GM19452 (cell line): ENCODE measurements at regions not wholly inside any gene's neighbourhood (a gene's known extent, or its start where the extent isn't known, plus 50 kb on each side); places are given as distances from the start of the nearest gene placed in this dataset.

Experiments used
- ATAC-seq: cut with Tn5 transposase; IDR thresholded peaks from one replicate; pipeline ENCODE4 v1.9.1; 2021; ENCODE audit not compliant: unreplicated experiment

DNA sequence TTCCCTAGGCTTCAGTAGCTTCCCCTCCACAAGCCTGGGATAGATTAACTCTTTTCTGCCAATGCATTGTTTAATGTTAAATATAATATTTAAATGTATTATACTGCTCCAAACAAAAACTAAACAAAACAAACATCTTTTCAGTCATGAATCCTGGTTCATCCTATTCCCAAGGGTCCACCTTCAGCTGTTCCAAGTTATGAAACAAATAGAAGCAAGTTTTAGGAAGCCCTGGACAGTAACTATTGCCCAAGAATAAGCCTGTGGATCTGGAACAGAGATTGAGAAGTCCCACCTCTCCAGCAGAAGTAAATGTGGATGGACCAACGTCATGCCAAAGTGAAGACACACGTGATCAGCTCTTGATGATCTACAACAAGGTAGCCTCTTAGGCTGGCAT lies 408.1 kb downstream of the SETD4 start:
- ATAC-seq: no peak

DNA sequence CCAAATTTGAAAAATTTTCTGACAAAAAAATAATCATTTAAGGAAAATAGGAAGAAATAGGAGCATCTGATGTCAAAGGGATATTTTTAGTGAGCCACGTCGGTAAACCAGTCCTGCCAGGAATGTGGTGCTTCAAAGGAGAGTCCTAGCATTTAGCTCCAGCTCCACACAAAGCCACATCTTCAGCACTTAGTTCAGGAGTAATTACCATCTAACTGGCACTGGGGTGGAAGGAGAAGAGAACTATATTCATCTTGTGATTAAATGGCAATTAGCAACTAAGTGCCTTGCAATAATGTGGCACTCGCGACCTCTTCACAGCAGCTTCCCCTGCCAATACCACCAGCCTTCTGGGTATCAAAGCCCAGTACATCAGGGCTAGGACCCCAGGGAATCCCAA lies 409.1 kb downstream of the SETD4 start:
- no peak for ATAC-seq

DNA sequence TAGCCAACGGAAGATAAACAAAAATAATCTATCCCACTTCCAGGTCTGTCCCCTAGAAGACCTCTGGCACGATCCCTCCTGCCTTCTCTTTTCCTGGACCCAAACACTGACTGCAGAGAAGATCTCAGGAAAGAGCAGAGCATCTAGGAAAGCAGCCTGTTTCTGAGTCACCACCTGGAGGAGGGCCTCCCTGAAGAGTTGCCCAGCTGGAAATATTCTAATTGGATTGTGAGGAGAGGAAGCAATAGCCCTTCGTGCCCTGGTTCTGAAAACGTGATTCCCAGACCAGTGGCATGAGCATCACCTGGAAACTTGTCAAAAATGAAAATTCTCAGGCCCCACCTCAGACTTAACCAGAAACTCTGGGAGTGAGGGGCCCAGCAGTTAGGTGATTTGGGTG lies 411.1 kb downstream of the SETD4 start:
- no peak for ATAC-seq

DNA sequence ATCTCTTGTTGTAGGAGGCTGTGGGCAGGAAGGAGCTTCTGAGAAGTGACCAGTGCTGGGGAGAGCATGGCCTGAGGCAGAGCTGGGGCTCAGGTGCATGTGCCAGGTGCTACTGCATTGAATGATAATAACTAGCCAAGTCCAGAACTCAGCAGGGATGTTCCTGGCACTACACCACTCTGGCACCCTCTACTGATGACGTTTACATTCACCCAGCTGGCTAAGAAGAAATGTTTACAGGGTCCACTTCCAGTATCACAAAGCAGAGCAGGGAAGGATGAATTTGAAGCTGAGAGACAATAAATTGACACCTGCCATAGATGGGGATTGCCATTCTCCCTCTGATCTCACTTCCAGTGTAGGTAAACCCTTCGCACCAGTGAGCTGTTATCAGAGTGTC lies 411.8 kb downstream of the SETD4 start:
- ATAC-seq: no peak

DNA sequence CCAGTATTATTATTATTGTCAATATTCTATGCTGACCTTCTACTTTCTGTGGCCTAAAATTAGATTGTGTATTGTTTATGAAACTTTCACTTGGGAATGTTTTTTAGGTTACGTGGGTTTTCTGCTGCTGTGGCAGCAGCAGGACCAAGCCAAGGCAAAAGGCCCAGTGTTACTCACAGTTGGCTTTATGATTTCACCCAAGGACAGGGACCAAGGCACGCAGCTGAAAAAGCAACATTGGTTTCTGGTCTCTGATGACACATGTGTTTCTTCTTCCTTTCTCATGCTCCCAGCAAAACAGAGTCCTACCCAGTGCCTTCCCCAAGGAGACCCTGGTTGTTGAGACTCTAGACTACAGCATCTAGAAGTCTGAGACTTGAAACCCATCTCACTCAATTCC lies 413.7 kb downstream of the SETD4 start:
- no peak for ATAC-seq

DNA sequence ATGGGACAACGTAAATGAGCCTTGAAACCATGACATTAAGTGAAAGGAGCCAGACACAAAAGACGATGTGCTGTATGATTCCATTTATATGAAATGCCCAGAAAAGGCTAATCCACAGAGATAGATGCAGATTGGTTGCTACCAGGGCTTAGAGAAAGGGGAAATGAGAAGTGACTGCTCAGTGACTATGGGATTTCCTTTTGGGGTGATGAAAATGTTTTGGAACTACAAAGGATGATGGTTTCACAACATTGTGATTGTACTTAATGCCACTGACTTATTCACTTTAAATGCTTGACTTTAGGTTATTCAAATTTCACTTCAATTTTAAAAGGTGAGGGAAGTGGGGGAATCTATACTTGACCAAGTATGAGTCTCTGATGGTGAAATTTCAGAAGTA lies 414.3 kb downstream of the SETD4 start:
- ATAC-seq: no peak

DNA sequence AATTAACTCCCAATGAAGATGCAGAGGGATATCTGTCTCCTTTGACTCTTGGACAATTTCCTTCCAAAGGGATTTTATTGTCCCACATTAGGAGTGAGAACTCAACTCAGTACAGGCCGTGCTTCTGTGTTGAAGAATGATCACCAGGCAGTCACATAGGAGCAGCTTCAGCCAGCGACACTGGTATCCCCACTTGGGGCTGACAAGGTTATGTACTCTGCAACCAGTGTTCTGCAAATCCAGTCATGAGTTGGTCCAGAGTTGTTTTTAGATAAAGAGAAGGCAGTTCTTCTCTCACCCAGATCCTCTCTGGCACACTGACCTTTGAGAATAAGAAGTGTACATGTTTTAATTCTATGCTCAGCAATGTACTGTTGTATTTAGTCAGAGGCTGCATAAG lies 415.8 kb downstream of the SETD4 start:
- no peak for ATAC-seq

DNA sequence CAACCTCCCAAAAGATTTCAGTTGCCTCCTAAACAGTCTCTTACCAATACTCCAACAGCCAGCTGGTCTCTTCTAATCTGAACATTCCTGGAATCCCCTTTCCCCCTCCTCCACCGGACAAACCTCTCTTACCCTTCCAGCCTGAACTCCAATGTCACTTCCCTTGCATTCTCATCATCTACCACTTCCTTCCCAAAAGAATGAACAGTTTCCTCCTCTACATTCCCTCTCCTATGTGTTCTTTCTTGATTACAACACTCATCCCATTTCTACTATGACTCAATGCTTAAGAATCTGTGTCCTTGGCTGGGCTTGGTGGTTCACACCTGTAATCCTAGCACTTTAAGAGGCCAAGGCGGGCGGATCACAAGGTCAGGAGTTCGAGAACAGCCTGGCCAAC lies 417.1 kb downstream of the SETD4 start:
- no peak for ATAC-seq

DNA sequence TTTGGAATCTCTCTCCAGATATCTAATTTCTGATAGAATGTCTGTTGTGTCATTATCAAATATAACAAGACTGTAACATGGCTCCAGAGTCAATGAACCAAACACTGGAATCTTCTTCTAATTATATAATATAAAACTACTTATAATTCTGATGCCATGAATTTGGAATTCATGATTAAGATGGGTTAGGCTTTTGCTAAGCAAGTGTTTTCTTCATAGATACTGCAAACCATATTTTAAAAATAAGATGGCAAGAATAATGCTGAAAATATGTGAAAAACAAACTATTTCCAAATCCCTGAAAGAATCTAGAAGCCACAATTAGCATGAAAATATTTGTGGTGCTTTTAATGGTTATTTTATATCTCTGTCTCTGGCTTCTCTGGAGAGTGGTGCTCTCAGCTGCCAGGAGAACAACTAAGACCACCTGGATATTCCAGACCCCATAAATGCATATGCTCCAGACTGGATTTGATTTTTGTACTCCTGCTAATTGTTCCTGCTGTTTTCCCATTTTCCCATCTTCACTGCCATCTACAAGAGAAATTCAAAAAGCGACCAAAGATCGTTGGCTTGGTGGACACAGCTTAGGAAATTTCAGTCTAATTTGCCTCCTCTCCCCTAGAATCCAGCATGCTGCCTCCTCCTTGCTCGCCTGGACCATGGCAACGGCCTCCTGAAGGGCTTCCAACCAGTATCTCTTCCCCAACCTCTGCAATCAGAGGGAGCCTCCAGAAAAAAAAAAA lies 418.9 kb downstream of the SETD4 start:
- no peak for ATAC-seq

DNA sequence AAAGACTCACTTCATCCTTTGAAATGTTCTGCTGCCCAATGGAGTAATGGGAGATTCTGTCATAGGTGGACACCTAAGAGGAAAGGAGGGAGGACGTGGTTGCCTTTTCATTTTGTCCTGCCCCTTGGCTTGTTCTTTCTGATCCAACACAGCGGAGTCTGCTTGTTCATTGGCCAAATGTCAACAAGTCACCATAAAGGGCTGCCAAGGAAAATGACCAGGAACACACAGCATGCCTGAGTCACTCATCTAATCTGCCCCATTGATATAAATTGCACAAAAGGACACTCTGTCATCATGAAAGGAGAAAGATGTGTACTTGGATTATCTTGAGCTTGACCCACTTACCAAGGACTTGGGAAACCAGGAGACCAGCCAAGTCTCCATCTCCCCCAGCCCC lies 422.9 kb downstream of the SETD4 start:
- no peak for ATAC-seq

DNA sequence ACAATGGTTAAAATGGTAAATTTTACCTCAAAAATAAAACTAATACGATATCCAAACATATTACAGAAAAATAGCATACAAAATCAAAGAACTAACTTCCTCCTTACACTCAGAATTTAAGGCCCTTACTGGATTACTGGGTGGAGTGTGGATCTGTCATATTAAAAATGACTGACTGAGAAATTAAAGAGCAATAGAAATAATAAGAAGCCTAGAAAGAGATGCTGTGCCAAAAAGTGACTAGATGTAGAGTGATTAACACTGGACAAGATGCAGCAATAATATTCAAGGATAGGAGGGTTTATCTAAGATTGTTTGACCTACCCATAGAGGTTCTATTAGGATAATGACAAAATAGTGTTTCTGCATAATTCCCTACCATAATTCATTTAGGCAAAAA lies 424.3 kb downstream of the SETD4 start:
- ATAC-seq: no peak

DNA sequence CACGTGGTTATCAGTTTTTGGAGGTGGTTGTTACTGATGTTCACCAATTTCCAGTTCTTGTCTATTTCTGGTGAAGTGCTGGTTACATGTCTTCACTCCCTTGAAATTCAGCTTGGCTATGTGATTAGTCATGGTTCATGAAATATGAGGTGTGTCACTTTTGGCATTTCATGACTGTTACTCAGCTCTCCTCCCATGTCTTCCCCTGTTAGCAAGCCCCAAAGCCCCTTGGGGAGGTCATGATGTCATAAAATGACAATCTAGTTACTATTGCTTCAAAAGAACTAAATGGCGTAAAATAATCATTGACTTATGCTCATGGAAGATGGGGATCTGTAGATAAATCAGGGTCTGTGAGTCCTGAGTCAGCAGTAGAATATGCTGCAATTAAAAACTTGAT lies 425.1 kb downstream of the SETD4 start:
- ATAC-seq: no peak

DNA sequence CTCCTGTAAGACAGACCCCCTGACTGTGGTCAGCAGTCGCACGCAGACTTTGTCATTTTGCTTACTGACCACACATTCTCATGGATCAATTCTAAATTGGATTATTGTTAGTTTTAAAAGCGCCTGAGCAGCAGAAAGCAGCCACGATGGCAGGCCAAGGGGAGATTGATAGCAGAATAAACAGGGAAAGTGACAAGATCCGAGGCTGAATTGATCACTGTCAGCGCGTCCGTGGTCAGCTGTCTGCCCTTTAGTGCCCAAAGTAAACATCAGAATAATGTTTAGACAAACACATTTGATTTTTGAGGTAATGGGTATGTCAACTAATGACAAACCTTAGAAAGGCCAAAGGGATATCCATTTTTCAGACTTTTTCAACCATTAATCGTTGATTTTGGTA lies 426.8 kb downstream of the SETD4 start:
- ATAC-seq: no peak

DNA sequence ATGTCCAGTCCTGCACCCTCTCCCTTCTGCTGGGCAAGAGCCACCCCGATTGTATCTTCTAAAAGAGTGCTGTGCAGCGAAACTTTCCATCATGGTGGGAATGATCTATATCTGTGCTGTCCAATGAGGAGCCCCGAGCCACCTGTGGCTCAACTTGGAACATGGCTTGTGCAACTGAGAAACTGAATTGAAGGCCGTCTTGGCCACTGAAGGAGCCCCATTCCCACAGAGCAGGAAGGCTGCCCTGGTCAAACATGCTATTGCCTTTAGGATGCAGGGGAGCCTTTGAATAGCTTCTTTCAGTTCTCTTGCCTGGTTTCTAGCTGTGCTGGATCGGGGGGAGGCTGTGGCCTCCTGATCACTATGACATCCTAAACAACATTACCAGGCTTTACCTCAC lies 427.6 kb downstream of the SETD4 start:
- ATAC-seq: no peak

DNA sequence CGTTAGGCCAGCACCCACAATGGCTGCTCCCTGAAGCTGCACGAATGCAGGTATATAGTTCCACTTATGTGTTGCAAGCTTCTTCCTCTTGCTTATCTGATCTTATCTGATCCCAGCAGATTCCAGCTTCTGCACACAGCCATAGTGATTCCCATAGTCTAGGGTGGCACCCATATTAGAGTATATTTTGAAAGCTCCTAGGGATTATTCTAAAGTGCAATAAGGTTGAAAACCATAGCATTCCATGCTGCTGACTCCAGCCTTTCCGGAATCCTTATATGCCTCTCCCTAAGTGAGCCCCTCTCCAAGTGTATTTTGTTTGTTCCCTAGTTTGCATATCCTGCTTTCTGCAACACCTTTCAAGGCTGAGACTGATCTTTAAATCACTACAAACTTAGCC lies 432.0 kb downstream of the SETD4 start:
- no peak for ATAC-seq

DNA sequence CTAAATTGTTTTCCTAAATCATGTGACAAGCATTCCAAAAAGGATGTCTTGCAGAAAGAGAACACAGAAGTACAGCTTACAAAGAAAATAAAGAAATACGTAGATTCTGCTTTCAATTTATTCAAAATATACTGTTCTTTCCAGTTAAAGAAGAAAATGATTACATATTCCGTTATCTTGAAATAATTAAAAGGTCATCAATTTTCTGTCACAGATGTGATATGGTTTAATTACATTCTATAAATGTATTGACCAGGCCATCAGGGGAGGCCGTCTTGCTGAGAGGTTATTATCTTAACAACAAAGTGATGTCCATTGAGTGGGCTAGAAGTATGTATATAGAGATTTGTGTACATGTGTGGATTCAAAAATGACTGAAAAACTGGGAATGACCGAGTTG lies 432.9 kb downstream of the SETD4 start:
- no peak for ATAC-seq

DNA sequence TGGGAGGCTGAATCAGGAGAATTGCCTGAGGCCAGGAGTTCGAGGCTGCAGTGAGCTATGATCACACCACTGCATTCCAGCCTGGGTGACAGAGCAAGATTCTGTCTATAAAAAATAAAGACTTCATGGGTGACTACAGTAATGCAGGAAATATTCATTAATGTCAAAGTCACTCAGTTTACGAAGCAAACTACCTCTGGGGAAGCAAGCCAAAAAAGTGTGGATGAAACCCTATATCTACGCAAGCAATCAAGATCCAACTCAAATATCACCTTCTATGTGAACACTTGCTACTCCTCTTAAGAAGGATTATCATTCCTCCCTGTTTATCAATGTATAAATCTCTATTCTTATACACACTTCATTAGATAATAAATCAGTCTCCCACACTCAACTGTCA lies 434.8 kb downstream of the SETD4 start:
- ATAC-seq: no peak

DNA sequence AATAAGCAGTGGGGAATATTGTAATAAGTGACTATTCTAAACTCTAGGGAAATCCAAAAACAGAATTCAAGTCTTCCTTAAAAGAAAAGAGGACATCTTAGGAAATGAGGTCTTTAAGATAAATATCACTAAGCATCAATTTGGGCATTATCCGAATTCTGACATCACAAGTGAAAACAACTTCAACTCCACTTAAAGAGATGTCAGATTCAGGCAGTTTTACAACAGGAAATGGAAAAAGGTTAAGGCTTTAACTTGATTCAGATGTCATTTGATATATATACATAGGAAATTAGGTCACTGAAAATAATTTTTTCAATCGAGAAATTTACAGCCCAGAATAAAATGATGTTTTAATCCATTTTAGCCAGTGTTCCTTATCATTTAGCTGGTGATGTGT lies 435.4 kb downstream of the SETD4 start:
- no peak for ATAC-seq

DNA sequence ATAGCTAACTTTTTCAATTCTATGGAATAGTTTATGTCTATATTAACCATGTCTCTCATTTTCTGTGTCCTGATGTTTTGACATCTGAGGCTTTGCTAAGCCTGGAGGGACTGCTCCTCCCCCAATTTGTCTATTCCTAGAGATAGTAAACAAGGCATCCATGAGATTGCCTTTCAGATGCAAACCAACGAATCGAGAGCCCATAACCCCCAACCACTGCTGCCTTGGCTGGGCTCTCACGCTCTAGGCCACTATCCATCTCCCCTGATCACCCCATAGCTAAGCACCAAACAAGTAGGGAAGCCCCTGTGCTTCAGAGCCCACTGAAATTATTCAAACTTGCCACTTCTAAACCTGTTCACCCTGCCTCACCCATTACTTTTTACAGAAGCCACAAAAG lies 437.7 kb downstream of the SETD4 start:
- no peak for ATAC-seq

DNA sequence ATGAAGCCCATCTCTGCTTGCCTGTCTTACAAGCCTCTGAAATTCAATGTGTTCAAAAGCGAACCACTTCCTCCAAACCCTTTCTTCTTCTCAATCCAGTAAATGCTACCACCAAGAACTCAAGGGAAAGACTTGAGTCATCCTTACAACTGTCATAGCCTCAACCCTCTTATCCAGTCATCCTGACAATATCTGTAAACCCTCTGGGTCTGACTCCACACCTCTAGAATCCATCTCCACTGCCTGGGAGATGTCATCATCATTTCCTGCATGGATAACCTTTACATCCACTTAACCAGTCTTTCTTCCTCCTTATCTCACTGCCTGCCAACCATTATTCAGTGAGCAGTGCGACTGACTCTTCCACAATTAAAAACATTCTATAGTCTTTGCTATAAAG lies 441.1 kb downstream of the SETD4 start:
- no peak for ATAC-seq

DNA sequence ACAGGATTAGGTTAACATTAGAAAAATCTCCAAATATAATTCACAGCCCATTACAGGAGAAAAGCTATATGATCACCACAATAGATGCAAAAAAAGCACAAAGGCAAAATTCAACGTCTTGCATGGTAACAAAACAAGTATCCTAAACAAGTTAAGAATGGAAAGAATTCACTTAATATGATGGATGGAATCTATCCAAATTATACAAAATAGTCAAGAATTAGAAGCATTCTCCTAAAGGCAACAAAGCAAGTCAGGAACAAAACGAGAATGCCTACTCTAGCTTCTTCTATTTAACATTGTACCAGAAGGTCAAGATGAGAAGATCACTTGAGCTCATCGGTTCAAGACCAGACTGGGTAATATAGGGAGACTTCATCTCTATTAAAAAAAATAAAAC lies 442.8 kb downstream of the SETD4 start:
- ATAC-seq: no peak

DNA sequence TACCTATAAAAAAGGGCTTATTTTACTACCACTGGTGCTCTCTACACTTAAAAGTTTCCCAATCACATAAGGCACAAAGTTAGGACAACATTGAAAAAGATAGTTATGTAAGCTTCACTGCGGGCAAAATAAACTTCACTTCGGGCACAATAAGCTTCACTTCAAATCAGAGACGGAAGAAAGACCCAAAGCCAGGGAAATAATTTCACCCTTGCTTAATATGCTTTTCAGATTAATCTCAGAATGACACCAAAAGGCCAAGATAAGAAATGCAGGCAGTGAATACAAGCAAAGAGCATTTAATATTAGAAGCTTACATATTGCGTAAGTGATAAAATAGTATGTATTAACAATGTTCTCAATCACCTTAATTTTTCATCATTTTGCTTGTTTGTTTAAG lies 444.2 kb downstream of the SETD4 start:
- no peak for ATAC-seq

DNA sequence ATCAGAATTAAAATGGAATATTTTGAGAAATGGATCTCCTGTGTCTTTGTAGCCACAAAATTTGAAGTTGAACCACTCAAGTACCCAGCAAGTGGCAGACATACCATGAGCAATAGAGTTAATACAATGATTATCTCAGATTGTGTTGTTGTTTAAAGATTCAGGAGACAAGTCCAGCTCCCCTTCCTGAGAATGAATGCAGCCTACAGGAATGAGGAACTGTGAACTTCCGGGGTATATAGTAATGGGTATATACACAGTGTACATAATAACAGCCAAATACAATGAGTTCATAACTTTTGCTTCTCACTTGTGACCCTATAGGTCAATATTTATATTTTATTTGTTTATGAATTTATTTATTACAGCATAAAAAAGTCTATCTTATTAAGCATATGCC lies 445.0 kb downstream of the SETD4 start:
- ATAC-seq: no peak
